B cell (primary cell): ENCODE measurements at regions not wholly inside any gene's neighbourhood (a gene's known extent, or its start where the extent isn't known, plus 50 kb on each side); places are given as distances from the start of the nearest gene placed in this dataset.

Source experiments
- ATAC-seq: fragments of 200-7000 bp; cut with Tn5 transposase; one replicate; pipeline ENCODE4 v1.10.0; 2021; ENCODE audit warnings: low read depth, mild to moderate bottlenecking, moderate number of reproducible peaks, moderate library complexity
- CTCF ChIA-PET: fragments of 350-600 bp; sonication (Branson Sonifier 250); formaldehyde crosslinking; loops from one replicate; lab custom pipeline; 2021; ENCODE audit warnings: antibody characterized with exemption, inconsistent platforms; lab: Charles Lee
- POLR2A ChIA-PET: fragments of 350-600 bp; sonication (Branson Sonifier 250); formaldehyde crosslinking; loops from one replicate; lab custom pipeline; 2021; ENCODE audit warnings: antibody characterized with exemption; lab: Charles Lee
- DNase-seq: peaks from one replicate; pipeline ENCODE4 v3.0.0; 2013
- H2AFZ ChIP-seq: 2 replicates; pipeline ENCODE4 v1.6.1; 2012; ENCODE audit warnings: mild to moderate bottlenecking, low read depth, low read length; ENCODE audit not compliant: insufficient read depth, poor library complexity, severe bottlenecking
- H3K27ac ChIP-seq, 2 donors: 1 replicate in 1 of 2; 2 replicates in 1 of 2; pipeline ENCODE4 v1.5.1; 2012 to 2013; ENCODE audit warnings: low read length in 2 of 2, mild to moderate bottlenecking in 2 of 2, moderate library complexity in 1 of 2
- H3K27me3 ChIP-seq, 4 experiments: fragments of 200-600 bp in 1 of 4; sonication (generic) in 1 of 4; replicated peaks in 1 of 4; 1 replicate in 2 of 4; 2 replicates in 2 of 4; pipeline versions ENCODE4 v1.6.1 to v1.7.0; 2013 to 2016; ENCODE audit warnings: low read length in 3 of 4, mild to moderate bottlenecking in 2 of 4, mixed read lengths in 1 of 4, moderate library complexity in 1 of 4; ENCODE audit not compliant: insufficient read depth in 4 of 4, control insufficient read depth in 3 of 4; ENCODE audit errors: control extremely low read depth in 1 of 4
- H3K36me3 ChIP-seq, 2 experiments: replicated peaks in 1 of 2; 1 replicate in 1 of 2; 2 replicates in 1 of 2; pipeline versions ENCODE4 v1.6.1 to v1.7.1; 2013; ENCODE audit warnings: low read length in 1 of 2; ENCODE audit not compliant: insufficient read depth in 2 of 2, control insufficient read depth in 1 of 2; ENCODE audit errors: control extremely low read depth in 1 of 2, extremely low read depth in 1 of 2
- H3K4me1 ChIP-seq, 2 donors: fragments of 200-600 bp in 1 of 2; sonication (generic) in 1 of 2; 1 replicate in 1 of 2; 2 replicates in 1 of 2; pipeline versions ENCODE4 v1.5.1 to v1.6.1; 2013 to 2017; ENCODE audit warnings: low read length in 2 of 2; ENCODE audit not compliant: control insufficient read depth in 2 of 2, insufficient read depth in 2 of 2
- H3K4me2 ChIP-seq: replicated peaks from 2 replicates; pipeline ENCODE3; 2012; ENCODE audit warnings: mild to moderate bottlenecking, low read depth, low read length; ENCODE audit not compliant: poor library complexity, severe bottlenecking
- H3K4me3 ChIP-seq, 5 experiments: fragments of 200-600 bp in 1 of 5; sonication (generic) in 1 of 5; 1 replicate in 3 of 5; 2 replicates in 2 of 5; pipeline versions ENCODE4 v1.5.1 to v1.7.0; 2011 to 2016; ENCODE audit warnings: low read length in 4 of 5, mild to moderate bottlenecking in 4 of 5, low read depth in 2 of 5, control low read depth in 1 of 5, moderate library complexity in 1 of 5; ENCODE audit not compliant: insufficient read depth in 1 of 5; ENCODE audit errors: control extremely low read depth in 1 of 5, extremely low read depth in 1 of 5
- H3K79me2 ChIP-seq: fragments of 200-600 bp; sonication (generic); one replicate; pipeline ENCODE4 v1.6.0; 2016; ENCODE audit warnings: low read length; ENCODE audit not compliant: control insufficient read depth, insufficient read depth
- H3K9ac ChIP-seq: fragments of 200-600 bp; sonication (generic); 2 replicates; pipeline ENCODE4 v1.6.1; 2017; ENCODE audit warnings: mild to moderate bottlenecking, low read length, moderate library complexity
- H3K9me3 ChIP-seq, 3 donors: one replicate each; pipeline versions ENCODE4 v1.6.1 to v1.7.1; 2013; ENCODE audit warnings: low read length in 2 of 3; ENCODE audit not compliant: control insufficient read depth in 2 of 3, insufficient read depth in 1 of 3; ENCODE audit errors: control extremely low read depth in 1 of 3
- H4K20me1 ChIP-seq: 2 replicates; pipeline ENCODE4 v1.6.0; 2012; ENCODE audit warnings: mild to moderate bottlenecking, low read length; ENCODE audit not compliant: insufficient read depth, control insufficient read depth, poor library complexity, severe bottlenecking
- H3K27ac Mint-ChIP-seq: one replicate; pipeline ENCODE4 v1.8.0; 2021; ENCODE audit warnings: mixed read lengths
- H3K27me3 Mint-ChIP-seq: one replicate; pipeline ENCODE4 v1.8.0; 2021; ENCODE audit warnings: mixed read lengths
- H3K4me1 Mint-ChIP-seq: one replicate; pipeline ENCODE4 v1.8.0; 2021; ENCODE audit warnings: mixed read lengths
- H3K4me3 Mint-ChIP-seq: one replicate; pipeline ENCODE4 v1.8.0; 2021; ENCODE audit warnings: mixed read lengths
- H3K9me3 Mint-ChIP-seq: one replicate; pipeline ENCODE4 v1.8.0; 2022; ENCODE audit warnings: mixed read lengths; ENCODE audit not compliant: insufficient read depth
- EZH2 ChIP-seq: IDR thresholded peaks from 2 replicates; pipeline ENCODE4 v1.6.1; 2012; ENCODE audit warnings: borderline replicate concordance, low read depth, mild to moderate bottlenecking, moderate library complexity, low read length; ENCODE audit not compliant: insufficient read depth, poor library complexity, severe bottlenecking
- WGBS: methylation state at CpG from one replicate; pipeline ENCODE4 v1.1.5; 2013; ENCODE audit warnings: missing lambda C conversion rate; ENCODE audit not compliant: insufficient coverage; 5-methylcytosine and 5-hydroxymethylcytosine counted together
- intact Hi-C: fragments of 100-400 bp; cut with micrococcal nuclease; formaldehyde crosslinking; loops from one replicate; pipeline ENCODE4 v1.10.0; 2022
- TF ChIP-seq, protein P1 (sequence below): fragments of 200-600 bp; IDR thresholded peaks from one replicate; pipeline ENCODE4 v1.8.0; 2022; ENCODE audit warnings: antibody characterized with exemption, mild to moderate bottlenecking

DNA sequence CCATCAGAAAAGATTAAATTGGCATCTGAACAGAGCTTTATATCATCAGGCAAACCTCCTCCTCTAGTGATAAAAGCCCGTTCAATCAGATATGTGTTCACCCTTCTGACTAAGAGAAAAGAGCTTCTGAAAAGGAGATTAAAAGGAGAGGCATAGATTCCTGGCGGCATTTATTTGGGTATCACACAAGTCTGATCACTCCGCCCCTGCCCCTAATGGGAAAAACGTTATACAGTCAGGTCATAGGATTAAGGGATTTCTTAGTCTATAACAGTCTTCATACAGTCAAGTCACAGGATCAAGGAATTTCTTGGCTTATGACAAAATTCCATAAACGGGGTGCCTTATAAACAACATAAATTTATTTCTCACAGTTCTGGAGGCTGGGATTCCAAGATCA is 295.4 kb upstream of the SATB1 start:
- no peaks in the 10 kb centered on the region for H3K27me3 Mint-ChIP-seq
- CTCF ChIA-PET: interaction anchor here (0.6 kb wide), 1 partner anchor 221 kb away, joined by 4 read pairs; no protein-coding TSS in a partner anchor
- Histone ChIP-seq H3K4me3 (no peak overlapping the region), H3K27me3 (no peaks in the 10 kb centered on the region), H3K79me2 (no peaks in the 10 kb centered on the region), H3K36me3 (no peaks in the 10 kb centered on the region), H3K4me1 (peaks cover 47 to 54% of the 10 kb centered on the region in 2 donors), H2AFZ (no peak overlapping the region), H3K27ac (no peak overlapping the region), H4K20me1 (no peaks in the 10 kb centered on the region), H3K4me2 (no peak overlapping the region), H3K9me3 (no peaks in the 10 kb centered on the region), H3K9ac (no peak overlapping the region)
- no peak overlapping the region for H3K27ac Mint-ChIP-seq
- DNase-seq (no peak), ATAC-seq (no peak)
- POLR2A ChIA-PET: no interaction called here
- WGBS: no CpG with 5 or more reads among the region's 5 CpGs
- peaks cover 2% of the 10 kb centered on the region for H3K9me3 Mint-ChIP-seq
- intact Hi-C loops: no loop called here
- peaks cover 45% of the 10 kb centered on the region for H3K4me1 Mint-ChIP-seq
- no peak for TF ChIP-seq EZH2
- TF ChIP-seq, protein P1, sequence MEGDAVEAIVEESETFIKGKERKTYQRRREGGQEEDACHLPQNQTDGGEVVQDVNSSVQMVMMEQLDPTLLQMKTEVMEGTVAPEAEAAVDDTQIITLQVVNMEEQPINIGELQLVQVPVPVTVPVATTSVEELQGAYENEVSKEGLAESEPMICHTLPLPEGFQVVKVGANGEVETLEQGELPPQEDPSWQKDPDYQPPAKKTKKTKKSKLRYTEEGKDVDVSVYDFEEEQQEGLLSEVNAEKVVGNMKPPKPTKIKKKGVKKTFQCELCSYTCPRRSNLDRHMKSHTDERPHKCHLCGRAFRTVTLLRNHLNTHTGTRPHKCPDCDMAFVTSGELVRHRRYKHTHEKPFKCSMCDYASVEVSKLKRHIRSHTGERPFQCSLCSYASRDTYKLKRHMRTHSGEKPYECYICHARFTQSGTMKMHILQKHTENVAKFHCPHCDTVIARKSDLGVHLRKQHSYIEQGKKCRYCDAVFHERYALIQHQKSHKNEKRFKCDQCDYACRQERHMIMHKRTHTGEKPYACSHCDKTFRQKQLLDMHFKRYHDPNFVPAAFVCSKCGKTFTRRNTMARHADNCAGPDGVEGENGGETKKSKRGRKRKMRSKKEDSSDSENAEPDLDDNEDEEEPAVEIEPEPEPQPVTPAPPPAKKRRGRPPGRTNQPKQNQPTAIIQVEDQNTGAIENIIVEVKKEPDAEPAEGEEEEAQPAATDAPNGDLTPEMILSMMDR: no peak
- no peak overlapping the region for H3K4me3 Mint-ChIP-seq

DNA sequence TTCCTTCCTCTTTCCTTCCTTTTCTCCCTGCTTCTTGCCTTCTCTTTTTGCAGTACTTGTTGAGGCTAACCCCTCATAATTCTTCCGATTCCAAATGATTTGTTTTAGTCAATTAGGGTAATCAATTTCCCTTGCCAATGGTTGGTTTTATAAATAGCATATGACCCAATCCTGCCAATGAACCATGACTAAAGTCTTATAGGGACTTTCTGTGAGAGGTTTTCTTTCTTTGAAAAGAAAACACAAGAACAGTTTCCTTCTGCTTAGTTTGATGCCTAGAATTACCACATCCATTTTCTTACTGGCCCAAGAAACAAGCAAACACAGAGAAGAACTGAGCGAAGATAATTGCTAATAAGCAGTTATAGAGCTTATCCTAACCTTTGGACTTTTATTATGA is 292.5 kb upstream of the SATB1 start:
- Histone ChIP-seq H3K4me2 (peak overlapping the region; percentile 44), H3K27ac (peak overlapping the region; percentile 56 to 79), H3K4me3 (peak overlapping the region in 1 of 5 experiments; percentile 18), H4K20me1 (no peaks in the 10 kb centered on the region), H3K27me3 (no peaks in the 10 kb centered on the region), H3K79me2 (no peaks in the 10 kb centered on the region), H3K4me1 (peaks cover 24 to 27% of the 10 kb centered on the region in 2 donors), H3K36me3 (no peaks in the 10 kb centered on the region), H3K9me3 (no peaks in the 10 kb centered on the region), H2AFZ (peak overlapping the region; percentile 37), H3K9ac (no peak overlapping the region)
- H3K27ac Mint-ChIP-seq: peak overlapping the region; percentile 66
- DNase-seq (peak; percentile 61), ATAC-seq (peak; percentile 51)
- intact Hi-C loops: no loop called here
- H3K4me3 Mint-ChIP-seq: peak overlapping the region; percentile 38
- ChIA-PET CTCF (interaction anchor here (1.3 kb wide), 1 partner anchor 41 kb away, joined by 6 read pairs; no protein-coding TSS in a partner anchor), POLR2A (interaction anchor here (1.1 kb wide), 1 partner anchor 315 kb away, joined by 4 read pairs; no protein-coding TSS in a partner anchor)
- H3K4me1 Mint-ChIP-seq: peaks cover 23% of the 10 kb centered on the region
- no peaks in the 10 kb centered on the region for H3K27me3 Mint-ChIP-seq
- no peak for TF ChIP-seq EZH2
- TF ChIP-seq, protein P1: no peak
- no CpG with 5 or more reads among the region's 2 CpGs for WGBS
- peaks cover 2% of the 10 kb centered on the region for H3K9me3 Mint-ChIP-seq
